GM12878 (cell line): ENCODE measurements at regions not wholly inside any gene's neighbourhood (a gene's known extent, or its start where the extent isn't known, plus 50 kb on each side); places are given as distances from the start of the nearest gene placed in this dataset.

Experiments
- ATAC-seq: fragments of 200-7000 bp; cut with Tn5 transposase; 3 replicates; pipeline ENCODE4 v1.9.1; 2020; ENCODE audit warnings: mild to moderate bottlenecking, moderate library complexity
- BruUV-seq: library from RNA; stranded (reverse); fragments of 400-500 nt; replicated peaks from 2 replicates; lab custom pipeline; 2021; lab: Mats Ljungman, UMichigan
- CTCF ChIA-PET: fragments of 300-600 bp; sonication (Branson Sonifier 250); formaldehyde crosslinking; extraction: SDS; loops from one replicate; lab custom pipeline; 2021; ENCODE audit warnings: inconsistent platforms; lab: Yijun Ruan, JAX
- POLR2A ChIA-PET: fragments of 350-600 bp; formaldehyde crosslinking; extraction: SDS; loops from one replicate; lab custom pipeline; 2021; ENCODE audit warnings: inconsistent platforms; lab: Charles Lee
- RAD21 ChIA-PET: fragments of 300-600 bp; sonication (Branson Sonifier 250); formaldehyde crosslinking; loops from one replicate; lab custom pipeline; 2023; ENCODE audit warnings: antibody characterized with exemption; ENCODE audit not compliant: unreplicated experiment; lab: Charles Lee
- SMC1A ChIA-PET: fragments of 300-600 bp; sonication (Branson Sonifier 250); formaldehyde crosslinking; loops from one replicate; lab custom pipeline; 2023; ENCODE audit not compliant: unreplicated experiment, uncharacterized antibody; lab: Charles Lee
- DNase-seq: peaks from one replicate; pipeline ENCODE4 v3.0.0-alpha.2; 2011; ENCODE audit warnings: low read depth, low spot score
- FAIRE-seq: peaks from 3 replicates; lab custom pipeline; 2011; peaks lifted over from hg19 to GRCh38; lab: Jason Lieb, UNC
- H2AFZ ChIP-seq: 2 replicates; pipeline ENCODE4 v1.6.0; 2011; ENCODE audit warnings: low read depth, low read length, control low read depth; ENCODE audit not compliant: control insufficient read depth
- H3K27ac ChIP-seq: 2 replicates; pipeline ENCODE4 v1.5.1; 2011; ENCODE audit warnings: control low read depth; ENCODE audit not compliant: control insufficient read depth, insufficient read depth
- H3K27me3 ChIP-seq, 2 experiments: replicated peaks in 1 of 2; 2 replicates each; pipeline versions ENCODE4 v1.6.0 to v1.6.1; 2011; ENCODE audit warnings: low read length in 1 of 2; ENCODE audit not compliant: control insufficient read depth in 2 of 2, insufficient read depth in 2 of 2
- H3K36me3 ChIP-seq, 2 experiments: 2 replicates each; pipeline ENCODE4 v1.5.1; 2011; ENCODE audit warnings: low read length in 1 of 2; ENCODE audit not compliant: control insufficient read depth in 2 of 2, insufficient read depth in 2 of 2
- H3K4me1 ChIP-seq: 2 replicates; pipeline ENCODE4 v1.6.1; 2011; ENCODE audit warnings: mild to moderate bottlenecking, low read length, moderate library complexity, mixed read lengths; ENCODE audit not compliant: control insufficient read depth, insufficient read depth
- H3K4me2 ChIP-seq: 2 replicates; pipeline ENCODE4 v1.6.0; 2011; ENCODE audit warnings: control low read depth; ENCODE audit not compliant: control insufficient read depth, insufficient read depth
- H3K4me3 ChIP-seq: fragments of 200-600 bp; sonication (generic); 2 replicates; pipeline ENCODE4 v1.5.1; 2016
- H3K79me2 ChIP-seq: 2 replicates; pipeline ENCODE4 v1.6.0; 2011; ENCODE audit warnings: low read length; ENCODE audit not compliant: control insufficient read depth, insufficient read depth
- H3K9ac ChIP-seq: 2 replicates; pipeline ENCODE4 v1.8.0; 2011; ENCODE audit warnings: low read length, control low read depth, mixed read lengths; ENCODE audit not compliant: control insufficient read depth, insufficient read depth
- H3K9me3 ChIP-seq: replicated peaks from 3 replicates; pipeline ENCODE4 v1.5.1; 2011; ENCODE audit warnings: mild to moderate bottlenecking, low read length; ENCODE audit not compliant: control insufficient read depth, insufficient read depth
- H4K20me1 ChIP-seq: 2 replicates; pipeline ENCODE4 v1.6.0; 2011; ENCODE audit not compliant: control insufficient read depth, insufficient read depth
- FOS ChIP-seq: IDR thresholded peaks from 3 replicates; pipeline ENCODE4 v1.6.1; 2011; ENCODE audit warnings: borderline replicate concordance; ENCODE audit not compliant: insufficient read length; ENCODE audit errors: extremely low read depth
- PAX8 ChIP-seq: fragments of 450-650 bp; IDR thresholded peaks from 2 replicates; pipeline ENCODE4 v1.6.1; 2017; ENCODE audit warnings: mild to moderate bottlenecking, moderate library complexity
- SREBF2 ChIP-seq: IDR thresholded peaks from 2 replicates; pipeline ENCODE4 v1.6.1; 2012; ENCODE audit warnings: mild to moderate bottlenecking, low read length
- WGBS: methylation state at CpG from one replicate; pipeline ENCODE4 v1.1.6; 2016; ENCODE audit warnings: low lambda C conversion rate; ENCODE audit not compliant: insufficient replicate concordance, insufficient coverage; ENCODE audit errors: missing lambda C conversion rate; 5-methylcytosine and 5-hydroxymethylcytosine counted together
- in situ Hi-C: fragments of 300-500 bp; cut with MboI; formaldehyde crosslinking; loops from 9 replicates; pipeline ENCODE4 v1.14.3; 2018; ENCODE audit warnings: mixed read lengths
- intact Hi-C: fragments of 100-400 bp; cut with micrococcal nuclease; formaldehyde crosslinking; loops from one replicate; pipeline ENCODE4 v1.14.2; 2022; ENCODE audit not compliant: unreplicated experiment
- TF ChIP-seq, protein P1 (sequence below): fragments of 450-650 bp; IDR thresholded peaks from 2 replicates; pipeline ENCODE4 v1.6.1; 2017; ENCODE audit warnings: mild to moderate bottlenecking, moderate library complexity
- TF ChIP-seq, protein P2 (sequence below): fragments of 450-650 bp; IDR thresholded peaks from 2 replicates; pipeline ENCODE4 v1.6.1; 2018; ENCODE audit warnings: mild to moderate bottlenecking, low read depth, moderate library complexity; ENCODE audit not compliant: partially characterized antibody
- TF ChIP-seq, protein P3 (sequence below): fragments of 450-650 bp; IDR thresholded peaks from 2 replicates; pipeline ENCODE4 v1.6.1; 2016; ENCODE audit warnings: mild to moderate bottlenecking

DNA sequence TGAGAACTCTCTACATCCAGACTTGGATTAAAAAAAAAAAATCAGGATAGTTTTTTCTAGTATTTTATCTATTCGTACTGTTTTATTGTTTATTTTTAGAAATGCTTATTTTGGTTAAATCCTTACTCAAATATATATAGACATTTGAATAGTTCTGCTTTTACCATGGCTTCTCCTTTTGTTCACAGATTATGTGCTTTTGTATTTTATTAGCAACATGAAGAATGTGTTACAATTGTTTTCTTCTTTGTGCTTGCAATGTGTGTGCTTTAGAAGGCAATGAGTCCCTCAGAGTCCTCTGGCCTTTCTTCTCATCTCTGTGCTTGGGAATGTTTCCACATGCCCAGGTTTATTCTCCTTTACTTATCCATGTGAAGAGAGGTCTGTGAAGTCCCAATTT, 324.0 kb downstream of the KCNRG start:
- TF ChIP-seq, protein P1, sequence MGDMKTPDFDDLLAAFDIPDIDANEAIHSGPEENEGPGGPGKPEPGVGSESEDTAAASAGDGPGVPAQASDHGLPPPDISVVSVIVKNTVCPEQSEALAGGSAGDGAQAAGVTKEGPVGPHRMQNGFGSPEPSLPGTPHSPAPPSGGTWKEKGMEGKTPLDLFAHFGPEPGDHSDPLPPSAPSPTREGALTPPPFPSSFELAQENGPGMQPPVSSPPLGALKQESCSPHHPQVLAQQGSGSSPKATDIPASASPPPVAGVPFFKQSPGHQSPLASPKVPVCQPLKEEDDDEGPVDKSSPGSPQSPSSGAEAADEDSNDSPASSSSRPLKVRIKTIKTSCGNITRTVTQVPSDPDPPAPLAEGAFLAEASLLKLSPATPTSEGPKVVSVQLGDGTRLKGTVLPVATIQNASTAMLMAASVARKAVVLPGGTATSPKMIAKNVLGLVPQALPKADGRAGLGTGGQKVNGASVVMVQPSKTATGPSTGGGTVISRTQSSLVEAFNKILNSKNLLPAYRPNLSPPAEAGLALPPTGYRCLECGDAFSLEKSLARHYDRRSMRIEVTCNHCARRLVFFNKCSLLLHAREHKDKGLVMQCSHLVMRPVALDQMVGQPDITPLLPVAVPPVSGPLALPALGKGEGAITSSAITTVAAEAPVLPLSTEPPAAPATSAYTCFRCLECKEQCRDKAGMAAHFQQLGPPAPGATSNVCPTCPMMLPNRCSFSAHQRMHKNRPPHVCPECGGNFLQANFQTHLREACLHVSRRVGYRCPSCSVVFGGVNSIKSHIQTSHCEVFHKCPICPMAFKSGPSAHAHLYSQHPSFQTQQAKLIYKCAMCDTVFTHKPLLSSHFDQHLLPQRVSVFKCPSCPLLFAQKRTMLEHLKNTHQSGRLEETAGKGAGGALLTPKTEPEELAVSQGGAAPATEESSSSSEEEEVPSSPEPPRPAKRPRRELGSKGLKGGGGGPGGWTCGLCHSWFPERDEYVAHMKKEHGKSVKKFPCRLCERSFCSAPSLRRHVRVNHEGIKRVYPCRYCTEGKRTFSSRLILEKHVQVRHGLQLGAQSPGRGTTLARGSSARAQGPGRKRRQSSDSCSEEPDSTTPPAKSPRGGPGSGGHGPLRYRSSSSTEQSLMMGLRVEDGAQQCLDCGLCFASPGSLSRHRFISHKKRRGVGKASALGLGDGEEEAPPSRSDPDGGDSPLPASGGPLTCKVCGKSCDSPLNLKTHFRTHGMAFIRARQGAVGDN = no peak
- TF ChIP-seq FOS (no peak), PAX8 (no peak), SREBF2 (no peak)
- TF ChIP-seq, protein P2, sequence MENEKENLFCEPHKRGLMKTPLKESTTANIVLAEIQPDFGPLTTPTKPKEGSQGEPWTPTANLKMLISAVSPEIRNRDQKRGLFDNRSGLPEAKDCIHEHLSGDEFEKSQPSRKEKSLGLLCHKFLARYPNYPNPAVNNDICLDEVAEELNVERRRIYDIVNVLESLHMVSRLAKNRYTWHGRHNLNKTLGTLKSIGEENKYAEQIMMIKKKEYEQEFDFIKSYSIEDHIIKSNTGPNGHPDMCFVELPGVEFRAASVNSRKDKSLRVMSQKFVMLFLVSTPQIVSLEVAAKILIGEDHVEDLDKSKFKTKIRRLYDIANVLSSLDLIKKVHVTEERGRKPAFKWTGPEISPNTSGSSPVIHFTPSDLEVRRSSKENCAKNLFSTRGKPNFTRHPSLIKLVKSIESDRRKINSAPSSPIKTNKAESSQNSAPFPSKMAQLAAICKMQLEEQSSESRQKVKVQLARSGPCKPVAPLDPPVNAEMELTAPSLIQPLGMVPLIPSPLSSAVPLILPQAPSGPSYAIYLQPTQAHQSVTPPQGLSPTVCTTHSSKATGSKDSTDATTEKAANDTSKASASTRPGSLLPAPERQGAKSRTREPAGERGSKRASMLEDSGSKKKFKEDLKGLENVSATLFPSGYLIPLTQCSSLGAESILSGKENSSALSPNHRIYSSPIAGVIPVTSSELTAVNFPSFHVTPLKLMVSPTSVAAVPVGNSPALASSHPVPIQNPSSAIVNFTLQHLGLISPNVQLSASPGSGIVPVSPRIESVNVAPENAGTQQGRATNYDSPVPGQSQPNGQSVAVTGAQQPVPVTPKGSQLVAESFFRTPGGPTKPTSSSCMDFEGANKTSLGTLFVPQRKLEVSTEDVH = no peak
- TF ChIP-seq, protein P3, sequence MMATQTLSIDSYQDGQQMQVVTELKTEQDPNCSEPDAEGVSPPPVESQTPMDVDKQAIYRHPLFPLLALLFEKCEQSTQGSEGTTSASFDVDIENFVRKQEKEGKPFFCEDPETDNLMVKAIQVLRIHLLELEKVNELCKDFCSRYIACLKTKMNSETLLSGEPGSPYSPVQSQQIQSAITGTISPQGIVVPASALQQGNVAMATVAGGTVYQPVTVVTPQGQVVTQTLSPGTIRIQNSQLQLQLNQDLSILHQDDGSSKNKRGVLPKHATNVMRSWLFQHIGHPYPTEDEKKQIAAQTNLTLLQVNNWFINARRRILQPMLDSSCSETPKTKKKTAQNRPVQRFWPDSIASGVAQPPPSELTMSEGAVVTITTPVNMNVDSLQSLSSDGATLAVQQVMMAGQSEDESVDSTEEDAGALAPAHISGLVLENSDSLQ = no peak
- Histone ChIP-seq H3K27ac (no peak overlapping the region), H3K27me3 (no peaks in the 10 kb centered on the region; a peak in 1 of 4 replicates), H2AFZ (no peak overlapping the region), H3K9ac (no peak overlapping the region), H3K36me3 (no peaks in the 10 kb centered on the region), H3K4me1 (no peaks in the 10 kb centered on the region), H3K79me2 (no peaks in the 10 kb centered on the region), H3K9me3 (no peaks in the 10 kb centered on the region; the same call in 2 of the 3 replicates), H4K20me1 (no peaks in the 10 kb centered on the region), H3K4me3 (no peak overlapping the region), H3K4me2 (no peak overlapping the region)
- in situ Hi-C loops (no loop called here), intact Hi-C loops (no loop called here)
- ChIA-PET SMC1A (no interaction called here), POLR2A (no interaction called here), RAD21 (no interaction called here), CTCF (no interaction called here)
- FAIRE-seq (no peak), DNase-seq (no peak), ATAC-seq (no peak)
- BruUV-seq = no TSS peak
- 0% methylated on average over 1 of the region's 1 CpG for WGBS
